K562 (cell line): ENCODE measurements at regions not wholly inside any gene's neighbourhood (a gene's known extent, or its start where the extent isn't known, plus 50 kb on each side); places are given as distances from the start of the nearest gene placed in this dataset.

Experiments used
- ATAC-seq: fragments of 200-7000 bp; cut with Tn5 transposase; 3 replicates; pipeline ENCODE4 v1.9.1; 2020; ENCODE audit warnings: moderate library complexity
- BruUV-seq: library from RNA; stranded (reverse); fragments of 400-500 nt; replicated peaks from 2 replicates; lab custom pipeline; 2021; lab: Mats Ljungman, UMichigan
- CTCF ChIA-PET: fragments of 300-600 bp; formaldehyde crosslinking; extraction: SDS; loops from one replicate; lab custom pipeline; 2021; ENCODE audit warnings: low intra/inter-chr PET ratio; lab: Yijun Ruan, JAX
- POLR2A ChIA-PET: fragments of 300-600, 350-650 bp; sonication (Branson Sonifier 250); formaldehyde crosslinking; extraction: SDS; loops from one replicate; lab custom pipeline; 2021; ENCODE audit warnings: antibody characterized with exemption, inconsistent platforms; lab: Yijun Ruan, JAX
- DNase-seq, 4 experiments: peaks; one replicate each; pipeline versions ENCODE4 v3.0.0 to v3.0.0-alpha.2; 2011 to 2018; ENCODE audit warnings: low spot score in 3 of 4, mixed read lengths in 3 of 4; ENCODE audit errors: extremely low read depth in 1 of 4
- FAIRE-seq: peaks from 2 replicates; lab custom pipeline; 2011; peaks lifted over from hg19 to GRCh38; lab: Jason Lieb, UNC
- H2AFZ ChIP-seq: 2 replicates; pipeline ENCODE4 v1.6.0; 2011; ENCODE audit warnings: low read depth, low read length, control low read depth, inconsistent platforms
- H3K27ac ChIP-seq: fragments of 200-600 bp; 3 replicates; pipeline ENCODE4 v1.8.0; 2011; ENCODE audit warnings: low read depth, mild to moderate bottlenecking, control low read depth, inconsistent platforms, low read length, moderate library complexity, mixed read lengths; ENCODE audit errors: extremely low read depth
- H3K27me3 ChIP-seq, 2 experiments: fragments of 300-600 bp in 1 of 2; 2 replicates in 1 of 2; 3 replicates in 1 of 2; pipeline versions ENCODE4 v1.6.0 to v1.8.0; 2011; ENCODE audit warnings: inconsistent platforms in 2 of 2, low read length in 2 of 2, mild to moderate bottlenecking in 1 of 2, mixed read lengths in 1 of 2, moderate library complexity in 1 of 2; ENCODE audit not compliant: control insufficient read depth in 2 of 2, insufficient read depth in 2 of 2
- H3K36me3 ChIP-seq: fragments of 300-600 bp; 3 replicates; pipeline ENCODE4 v1.8.0; 2011; ENCODE audit warnings: mild to moderate bottlenecking, low read length, inconsistent platforms; ENCODE audit not compliant: control insufficient read depth, insufficient read depth
- H3K4me1 ChIP-seq, 2 experiments: fragments of 200-600 bp in 1 of 2; replicated peaks in 1 of 2; 2 replicates in 1 of 2; 3 replicates in 1 of 2; pipeline versions ENCODE4 v1.5.1 to v1.8.0; 2011; ENCODE audit warnings: inconsistent platforms in 2 of 2, low read length in 2 of 2, mild to moderate bottlenecking in 1 of 2, mixed read lengths in 1 of 2, moderate library complexity in 1 of 2; ENCODE audit not compliant: control insufficient read depth in 2 of 2, insufficient read depth in 2 of 2
- H3K4me2 ChIP-seq: 2 replicates; pipeline ENCODE4 v1.6.1; 2011; ENCODE audit warnings: low read length, control low read depth, inconsistent platforms, mixed read lengths; ENCODE audit not compliant: insufficient read depth
- H3K4me3 ChIP-seq: fragments of 200-600 bp; sonication (generic), shearing (Covaris generic); 2 replicates; pipeline ENCODE4 v1.5.1; 2016; ENCODE audit warnings: control low read depth, inconsistent platforms
- H3K79me2 ChIP-seq: fragments of 200-600 bp; 3 replicates; pipeline ENCODE4 v1.8.0; 2011; ENCODE audit warnings: low read length, inconsistent platforms; ENCODE audit not compliant: control insufficient read depth, insufficient read depth
- H3K9ac ChIP-seq, 2 experiments: 2 replicates each; pipeline versions ENCODE4 v1.6.0 to v1.6.1; 2011; ENCODE audit warnings: low read depth in 2 of 2, low read length in 2 of 2, control low read depth in 1 of 2, inconsistent platforms in 1 of 2, mild to moderate bottlenecking in 1 of 2, mixed read lengths in 1 of 2; ENCODE audit not compliant: insufficient read depth in 1 of 2
- H3K9me1 ChIP-seq: one replicate; pipeline ENCODE4 v1.6.0; 2011; ENCODE audit warnings: inconsistent platforms, mild to moderate bottlenecking, low read length, moderate library complexity; ENCODE audit not compliant: control insufficient read depth, insufficient read depth
- H3K9me3 ChIP-seq: replicated peaks from 2 replicates; pipeline ENCODE4 v1.5.1; 2011; ENCODE audit warnings: low read depth, low read length, inconsistent platforms; ENCODE audit not compliant: control insufficient read depth, insufficient read depth
- H4K20me1 ChIP-seq: replicated peaks from 2 replicates; pipeline ENCODE4 v1.6.1; 2011; ENCODE audit warnings: low read length, inconsistent platforms, mixed read lengths; ENCODE audit not compliant: control insufficient read depth, insufficient read depth
- AFF4 ChIP-seq: sonication (generic); formaldehyde crosslinking; IDR thresholded peaks from 2 replicates; pipeline ENCODE4 v1.8.0; 2023; ENCODE audit warnings: mild to moderate bottlenecking, missing genetic modification reagents
- ATF3 ChIP-seq, 2 experiments: fragments of 450-650 bp in 1 of 2; sonication (generic) in 1 of 2; formaldehyde crosslinking in 1 of 2; IDR thresholded peaks in 1 of 2; conservative IDR thresholded peaks in 1 of 2; 2 replicates each; pipeline versions ENCODE4 v1.6.1 to v1.8.1; 2016 to 2023; ENCODE audit warnings: mild to moderate bottlenecking in 2 of 2, moderate library complexity in 2 of 2, inconsistent platforms in 1 of 2, missing genetic modification reagents in 1 of 2
- FOSL1 ChIP-seq: fragments of 200-800 bp; sonication (Bioruptor generic); conservative IDR thresholded peaks from 2 replicates; pipeline ENCODE4 v1.6.1; 2016; ENCODE audit warnings: missing genetic modification characterization, missing compliant biosample characterization
- MTA2 ChIP-seq: fragments of 450-650 bp; IDR thresholded peaks from 2 replicates; pipeline ENCODE4 v1.6.1; 2016; ENCODE audit warnings: low read depth
- NR3C1 ChIP-seq: sonication (generic); formaldehyde crosslinking; IDR thresholded peaks from 2 replicates; pipeline ENCODE4 v1.8.1; 2022; ENCODE audit warnings: missing genetic modification reagents
- NR4A1 ChIP-seq, 2 experiments: fragments of 250-450 bp in 1 of 2; fragments of 450-650 bp in 1 of 2; sonication (Bioruptor Pico) in 1 of 2; IDR thresholded peaks; 2 replicates each; pipeline versions ENCODE4 v1.4.0 to v1.6.1; 2016 to 2020; ENCODE audit warnings: mild to moderate bottlenecking in 2 of 2, missing compliant biosample characterization in 1 of 2, missing genetic modification characterization in 1 of 2, moderate library complexity in 1 of 2
- SMAD2 ChIP-seq: fragments of 150-350 bp; IDR thresholded peaks from 2 replicates; pipeline ENCODE4 v1.6.1; 2014; ENCODE audit warnings: low read depth, mild to moderate bottlenecking, low read length
- ZBTB17 ChIP-seq: fragments of 450-650 bp; formaldehyde crosslinking; IDR thresholded peaks from 2 replicates; pipeline ENCODE4 v1.4.0; 2020; ENCODE audit warnings: mild to moderate bottlenecking
- WGBS: fragments of 100-300 bp; shearing (Covaris generic); methylation state at CpG from one replicate; pipeline ENCODE4 v1.1.6; 2016; ENCODE audit warnings: low coverage, mixed read lengths; ENCODE audit not compliant: insufficient coverage; ENCODE audit errors: missing lambda C conversion rate; 5-methylcytosine and 5-hydroxymethylcytosine counted together
- in situ Hi-C: fragments of 300-500 bp; cut with MboI; formaldehyde crosslinking; loops from 4 replicates; pipeline ENCODE4 v1.15.0; 2018; ENCODE audit warnings: inconsistent platforms, mixed read lengths
- intact Hi-C: fragments of 100-400 bp; cut with micrococcal nuclease; formaldehyde crosslinking; loops from 2 replicates; pipeline ENCODE4 v1.14.2; 2022

- Histone ChIP-seq H3K36me3 (no peaks in the 10 kb centered on the region), H3K9me3 (no peaks in the 10 kb centered on the region), H3K27me3 (peaks cover 0 to 29% of the 10 kb centered on the region in 2 experiments; a peak in 3 of 5 replicates)
- BruUV-seq: no TSS peak
- in situ Hi-C loops: no loop called here
- intact Hi-C loops: loop anchor here (10.0 kb wide), 1 partner anchor 143 kb away; no protein-coding TSS in a partner anchor
- ATAC-seq: no peak
- no peak for TF ChIP-seq ZBTB17 (CRISPR knock-in tag)
- peak; percentile 51 for TF ChIP-seq FOSL1 (tag)
- TF ChIP-seq, all 486 proteins: peak for 1
- Histone ChIP-seq H2AFZ (no peak overlapping the region), H3K9me1 (no peaks in the 10 kb centered on the region), H4K20me1 (no peaks in the 10 kb centered on the region), H3K9ac (no peak overlapping the region), H3K4me2 (no peak overlapping the region), H3K79me2 (no peaks in the 10 kb centered on the region), H3K27ac (no peak overlapping the region), H3K4me3 (no peak overlapping the region), H3K4me1 (peaks cover 0 to 3% of the 10 kb centered on the region in 2 experiments; a peak in 1 of 5 replicates)
- DNase-seq (no peak), FAIRE-seq (no peak)
- ChIA-PET CTCF (interaction anchor here (0.6 kb wide), 1 partner anchor 220 kb away, joined by 3 read pairs; no protein-coding TSS in a partner anchor), POLR2A (no interaction called here)
- WGBS: 14% methylated on average over 3 of the region's 6 CpGs
Measured at GRCh38 chr2:216918088-216918680, 58.3 kb upstream of the TNP1 start.

GRCh38 chr2:216916956-216917650 is 57.2 kb upstream of the TNP1 start:
- Histone ChIP-seq H3K27ac (no peak overlapping the region), H3K4me1 (peaks cover 0 to 3% of the 10 kb centered on the region in 2 experiments; a peak in 1 of 5 replicates), H3K4me2 (no peak overlapping the region), H3K27me3 (peaks cover 0 to 29% of the 10 kb centered on the region in 2 experiments; a peak in 4 of 5 replicates), H3K9me1 (no peaks in the 10 kb centered on the region), H3K36me3 (no peaks in the 10 kb centered on the region), H3K9ac (no peak overlapping the region), H2AFZ (no peak overlapping the region), H4K20me1 (no peaks in the 10 kb centered on the region), H3K79me2 (no peaks in the 10 kb centered on the region), H3K9me3 (no peaks in the 10 kb centered on the region), H3K4me3 (no peak overlapping the region)
- no peak for FAIRE-seq
- in situ Hi-C loops (no loop called here), intact Hi-C loops (loop anchor here (10.0 kb wide), 1 partner anchor 142 kb away; no protein-coding TSS in a partner anchor)
- CTCF ChIA-PET: interaction anchor here (0.6 kb wide), 1 partner anchor 224 kb away, joined by 3 read pairs; no protein-coding TSS in a partner anchor
- no peak for ATAC-seq
- no TSS peak for BruUV-seq
- DNase-seq: no peak
- POLR2A ChIA-PET: interaction anchor here (0.7 kb wide), 1 partner anchor 12 kb away, joined by 3 read pairs; no protein-coding TSS in a partner anchor
- WGBS: 19% methylated on average over 3 of the region's 3 CpGs
- TF ChIP-seq ATF3 (IDR thresholded peaks at IDR 0.05) (no peak), ATF3 (CRISPR knock-in tag; conservative IDR thresholded peaks at IDR 0.05) (no peak), NR4A1 (CRISPR knock-in tag; IDR thresholded peaks at IDR 0.05) (no peak), NR4A1 (tag; IDR thresholded peaks at IDR 0.05) (no peak), MTA2 (no peak), NR3C1 (no peak), SMAD2 (no peak), AFF4 (CRISPR knock-in tag) (no peak)
